ENCODE measurements at regions not wholly inside any gene's neighbourhood (a gene's known extent, or its start where the extent isn't known, plus 50 kb on each side); places are given as distances from the start of the nearest gene placed in this dataset.

DNA sequence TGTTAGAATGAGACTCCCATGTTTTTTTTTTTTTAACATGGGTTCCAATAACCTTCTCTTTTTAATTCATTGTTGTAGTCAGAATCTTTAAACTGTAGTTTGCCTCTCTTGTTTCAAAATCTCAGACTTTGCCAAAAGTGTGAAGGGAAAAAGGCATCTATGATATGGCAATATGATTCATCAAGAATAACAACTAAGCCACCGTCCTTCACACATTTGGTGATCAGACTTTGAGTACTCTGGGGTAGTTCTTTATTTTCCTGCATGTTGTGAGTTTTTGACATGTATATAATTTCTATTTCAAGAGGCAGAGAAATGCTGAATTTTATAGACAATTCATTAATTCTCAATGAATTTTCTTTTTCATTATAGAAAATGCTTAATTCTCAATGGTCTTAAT lies 53.5 kb upstream of the CERS6 start:
- no peak overlapping the region for H3K4me3 ChIP-seq (ENCODE audit: low read depth, low read length)
- DNase-seq (ENCODE audit: low read depth, low spot score): no peak
- in situ Hi-C loops (cut with HindIII; ENCODE audit: low sequenced_read_pairs): no loop called here
- TF ChIP-seq, protein P1, sequence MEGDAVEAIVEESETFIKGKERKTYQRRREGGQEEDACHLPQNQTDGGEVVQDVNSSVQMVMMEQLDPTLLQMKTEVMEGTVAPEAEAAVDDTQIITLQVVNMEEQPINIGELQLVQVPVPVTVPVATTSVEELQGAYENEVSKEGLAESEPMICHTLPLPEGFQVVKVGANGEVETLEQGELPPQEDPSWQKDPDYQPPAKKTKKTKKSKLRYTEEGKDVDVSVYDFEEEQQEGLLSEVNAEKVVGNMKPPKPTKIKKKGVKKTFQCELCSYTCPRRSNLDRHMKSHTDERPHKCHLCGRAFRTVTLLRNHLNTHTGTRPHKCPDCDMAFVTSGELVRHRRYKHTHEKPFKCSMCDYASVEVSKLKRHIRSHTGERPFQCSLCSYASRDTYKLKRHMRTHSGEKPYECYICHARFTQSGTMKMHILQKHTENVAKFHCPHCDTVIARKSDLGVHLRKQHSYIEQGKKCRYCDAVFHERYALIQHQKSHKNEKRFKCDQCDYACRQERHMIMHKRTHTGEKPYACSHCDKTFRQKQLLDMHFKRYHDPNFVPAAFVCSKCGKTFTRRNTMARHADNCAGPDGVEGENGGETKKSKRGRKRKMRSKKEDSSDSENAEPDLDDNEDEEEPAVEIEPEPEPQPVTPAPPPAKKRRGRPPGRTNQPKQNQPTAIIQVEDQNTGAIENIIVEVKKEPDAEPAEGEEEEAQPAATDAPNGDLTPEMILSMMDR (IDR thresholded peaks at IDR 0.05; ENCODE audit: low read depth, low read length): no peak

DNA sequence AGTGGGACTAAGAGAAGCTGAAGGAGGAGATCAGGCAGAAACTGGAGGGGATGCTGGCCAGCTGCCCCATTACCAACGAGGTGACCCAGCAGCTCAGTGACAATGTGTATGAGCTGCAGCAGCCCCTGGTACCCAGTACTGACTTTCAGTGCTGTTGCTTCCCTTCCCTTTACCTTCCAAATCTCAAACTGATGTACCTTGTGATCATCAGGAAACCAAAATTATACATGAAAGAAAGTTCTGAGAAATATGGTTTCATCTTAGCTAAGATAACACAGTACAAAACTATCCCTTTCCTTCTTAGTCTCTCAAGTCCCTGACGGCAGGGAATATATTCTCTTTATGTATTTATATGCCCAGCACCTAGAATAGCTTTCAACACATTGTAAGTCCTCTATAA lies 52.3 kb upstream of the CERS6 start:
- TF ChIP-seq, protein P1 (IDR thresholded peaks at IDR 0.05; ENCODE audit: low read depth, low read length): no peak

DNA sequence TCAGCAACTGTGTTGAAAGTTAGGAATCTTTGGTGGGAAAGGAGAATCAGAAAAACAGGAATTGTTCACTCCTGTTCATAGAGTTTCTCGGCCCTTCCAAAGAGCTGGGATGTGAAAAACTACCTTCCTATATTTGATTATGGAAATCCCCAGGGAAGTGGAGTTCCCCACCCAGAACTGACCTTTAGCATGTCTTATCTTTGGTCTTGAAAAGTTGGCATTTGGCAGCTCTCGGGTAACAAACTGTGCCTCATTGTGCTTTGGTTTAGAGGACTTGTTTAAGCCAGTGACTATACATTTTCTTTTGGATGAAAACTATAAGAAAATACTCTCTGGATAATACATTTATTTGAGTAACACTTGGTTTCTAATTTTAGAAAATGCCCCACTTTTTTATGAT lies 51.3 kb upstream of the CERS6 start:
- no peak for DNase-seq (ENCODE audit: low read depth, low spot score)
- TF ChIP-seq, protein P1 (IDR thresholded peaks at IDR 0.05; ENCODE audit: low read depth, low read length): no peak
- H3K4me3 ChIP-seq (ENCODE audit: low read depth, low read length): no peak overlapping the region
- in situ Hi-C loops (cut with HindIII; ENCODE audit: low sequenced_read_pairs): no loop called here

More for the DNA sequence above, 52.3 kb upstream of the CERS6 start:
- H3K4me3 ChIP-seq (ENCODE audit: low read depth, low read length): no peak overlapping the region
- no peak for DNase-seq (ENCODE audit: low read depth, low spot score)
- in situ Hi-C loops (cut with HindIII; ENCODE audit: low sequenced_read_pairs): no loop called here

All from astrocyte of the spinal cord (primary cell).